Keratinocyte (primary cell): ENCODE measurements at regions not wholly inside any gene's neighbourhood (a gene's known extent, or its start where the extent isn't known, plus 50 kb on each side); places are given as distances from the start of the nearest gene placed in this dataset.

Experiments used
- DNase-seq: peaks from one replicate; pipeline ENCODE4 v3.0.0-alpha.2; 2011; ENCODE audit warnings: low read depth, missing footprints, low spot score
- FAIRE-seq: peaks from 2 replicates; lab custom pipeline; 2011; peaks lifted over from hg19 to GRCh38; lab: Jason Lieb, UNC
- H2AFZ ChIP-seq: 2 replicates; pipeline ENCODE4 v1.6.0; 2012; ENCODE audit warnings: low read length, control low read depth, inconsistent platforms; ENCODE audit not compliant: control insufficient read depth
- H3K27ac ChIP-seq: 2 replicates; pipeline ENCODE4 v1.5.1; 2011; ENCODE audit warnings: low read length; ENCODE audit not compliant: control insufficient read depth, insufficient read depth
- H3K27me3 ChIP-seq: 3 replicates; pipeline ENCODE4 v1.6.0; 2011; ENCODE audit warnings: low read length; ENCODE audit not compliant: control insufficient read depth, insufficient read depth; ENCODE audit errors: extremely low read depth
- H3K36me3 ChIP-seq, 2 experiments: 2 replicates in 1 of 2; 3 replicates in 1 of 2; pipeline ENCODE4 v1.5.1; 2011; ENCODE audit warnings: low read length in 2 of 2, mild to moderate bottlenecking in 1 of 2; ENCODE audit not compliant: control insufficient read depth in 2 of 2, insufficient read depth in 2 of 2; ENCODE audit errors: extremely low read depth in 1 of 2
- H3K4me1 ChIP-seq: 3 replicates; pipeline ENCODE4 v1.5.1; 2011; ENCODE audit warnings: low read length; ENCODE audit not compliant: control insufficient read depth, insufficient read depth; ENCODE audit errors: extremely low read depth
- H3K4me2 ChIP-seq: 3 replicates; pipeline ENCODE4 v1.6.0; 2011; ENCODE audit warnings: low read depth, low read length; ENCODE audit not compliant: control insufficient read depth, insufficient read depth; ENCODE audit errors: extremely low read depth
- H3K4me3 ChIP-seq, 3 experiments: fragments of 200-600 bp in 1 of 3; sonication (generic) in 1 of 3; 2 replicates in 2 of 3; 3 replicates in 1 of 3; pipeline ENCODE4 v1.5.1; 2011 to 2016; ENCODE audit warnings: low read length in 3 of 3, mild to moderate bottlenecking in 3 of 3, control low read depth in 2 of 3, inconsistent platforms in 1 of 3, low read depth in 1 of 3, mixed read lengths in 1 of 3, mixed run types in 1 of 3, moderate library complexity in 1 of 3; ENCODE audit not compliant: control insufficient read depth in 2 of 3, insufficient read depth in 2 of 3; ENCODE audit errors: extremely low read depth in 1 of 3
- H3K79me2 ChIP-seq: 2 replicates; pipeline ENCODE4 v1.6.0; 2012; ENCODE audit warnings: low read length; ENCODE audit not compliant: control insufficient read depth, insufficient read depth
- H3K9ac ChIP-seq: 3 replicates; pipeline ENCODE4 v1.6.0; 2011; ENCODE audit warnings: low read length; ENCODE audit not compliant: control insufficient read depth, insufficient read depth; ENCODE audit errors: extremely low read depth
- H3K9me1 ChIP-seq: 3 replicates; pipeline ENCODE4 v1.6.0; 2011; ENCODE audit warnings: low read length; ENCODE audit not compliant: control insufficient read depth, insufficient read depth; ENCODE audit errors: extremely low read depth
- H3K9me3 ChIP-seq: 2 replicates; pipeline ENCODE4 v1.5.1; 2012; ENCODE audit warnings: low read depth, low read length; ENCODE audit not compliant: control insufficient read depth
- H4K20me1 ChIP-seq: 3 replicates; pipeline ENCODE4 v1.6.0; 2011; ENCODE audit warnings: low read length; ENCODE audit not compliant: control insufficient read depth, insufficient read depth; ENCODE audit errors: extremely low read depth
- CTCF ChIP-seq, 3 experiments: IDR thresholded peaks in 1 of 3; conservative IDR thresholded peaks in 1 of 3; optimal IDR thresholded peaks in 1 of 3; 2 replicates in 2 of 3; 3 replicates in 1 of 3; pipeline versions ENCODE3 to v1.5.1; 2011; ENCODE audit warnings: low read length in 3 of 3, mild to moderate bottlenecking in 3 of 3, moderate library complexity in 2 of 3, control low read depth in 1 of 3, inconsistent platforms in 1 of 3; ENCODE audit not compliant: insufficient read depth in 2 of 3; ENCODE audit errors: extremely low read depth in 1 of 3
- EZH2 ChIP-seq: IDR thresholded peaks from one replicate; pipeline ENCODE4 v1.6.1; 2012; ENCODE audit warnings: inconsistent platforms, mild to moderate bottlenecking, low read length, moderate library complexity
- dilution Hi-C: fragments of 300-500 bp; cut with MboI; formaldehyde crosslinking; loops from one replicate; pipeline ENCODE4 v1.7.0; 2020; ENCODE audit warnings: low sequenced_read_pairs; ENCODE audit not compliant: extremely low pct_ligation_motif_present

DNA sequence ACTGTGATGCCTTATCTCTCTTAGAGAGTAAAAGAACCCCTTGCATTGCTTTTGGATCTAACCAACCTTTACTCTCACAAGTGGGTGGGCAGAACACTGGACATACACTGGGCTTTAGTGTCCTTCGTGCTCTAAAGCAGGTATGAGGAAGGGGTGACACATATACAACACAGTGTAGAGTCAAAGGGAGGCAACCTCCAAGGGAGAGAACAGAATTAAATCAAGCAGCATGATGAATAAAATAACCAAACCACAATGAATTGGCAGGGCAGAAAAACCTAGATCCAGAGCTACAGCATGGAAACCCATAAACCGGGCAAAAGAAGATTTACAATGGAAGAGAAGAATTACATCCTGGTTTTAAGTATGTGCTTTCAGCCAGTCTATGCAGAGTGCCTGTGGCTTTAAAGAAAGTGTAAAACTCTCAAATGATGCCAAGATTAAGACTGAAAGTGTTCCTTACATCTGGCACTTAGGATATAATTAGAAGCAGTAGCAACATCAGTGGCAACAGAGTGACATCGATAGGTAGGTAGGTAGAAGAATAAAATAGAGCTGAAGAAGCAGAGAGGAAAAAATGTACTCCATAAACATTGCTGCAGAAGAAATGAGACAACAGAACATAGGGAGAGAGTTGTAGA, 191.7 kb upstream of the ZC3H15 start:
- H2AFZ ChIP-seq = no peak overlapping the region
- H3K27ac ChIP-seq = no peak overlapping the region
- DNase-seq = no peak
- TF ChIP-seq EZH2 (no peak), CTCF (optimal IDR thresholded peaks at IDR 0.05 in 1 of 3, IDR thresholded peaks at IDR 0.05 in 1 of 3, conservative IDR thresholded peaks at IDR 0.05 in 1 of 3; ENCODE audit: extremely low read depth in 1 of 3, insufficient read depth in 2 of 3, low read length in 3 of 3) (no peak)
- no peak overlapping the region for H3K9ac ChIP-seq
- H3K9me1 ChIP-seq = no peaks in the 10 kb centered on the region
- no peaks in the 10 kb centered on the region for H3K9me3 ChIP-seq
- dilution Hi-C loops = no loop called here
- H3K27me3 ChIP-seq = no peaks in the 10 kb centered on the region
- no peak overlapping the region for H3K4me3 ChIP-seq
- FAIRE-seq = no peak
- no peaks in the 10 kb centered on the region for H3K79me2 ChIP-seq
- no peaks in the 10 kb centered on the region for H3K36me3 ChIP-seq
- no peaks in the 10 kb centered on the region for H3K4me1 ChIP-seq
- no peak overlapping the region for H3K4me2 ChIP-seq
- H4K20me1 ChIP-seq = no peaks in the 10 kb centered on the region

- dilution Hi-C loops = no loop called here
- FAIRE-seq = no peak
- Histone ChIP-seq H3K4me2 (no peak overlapping the region), H3K4me1 (peaks cover 9% of the 10 kb centered on the region), H4K20me1 (no peaks in the 10 kb centered on the region), H3K4me3 (no peak overlapping the region), H3K9me3 (no peaks in the 10 kb centered on the region), H3K27me3 (no peaks in the 10 kb centered on the region), H3K27ac (no peak overlapping the region), H2AFZ (no peak overlapping the region), H3K9me1 (no peaks in the 10 kb centered on the region), H3K79me2 (no peaks in the 10 kb centered on the region), H3K36me3 (no peaks in the 10 kb centered on the region), H3K9ac (no peak overlapping the region)
- TF ChIP-seq CTCF (optimal IDR thresholded peaks at IDR 0.05 in 1 of 3, IDR thresholded peaks at IDR 0.05 in 1 of 3, conservative IDR thresholded peaks at IDR 0.05 in 1 of 3; ENCODE audit: extremely low read depth in 1 of 3, insufficient read depth in 2 of 3, low read length in 3 of 3) (no peak), EZH2 (no peak)
- no peak for DNase-seq
Measured at GRCh38 chr2:186299610-186300009, 186.4 kb upstream of the ZC3H15 start.
